ENCODE measurements at regions not wholly inside any gene's neighbourhood (a gene's known extent, or its start where the extent isn't known, plus 50 kb on each side); places are given as distances from the start of the nearest gene placed in this dataset.

DNA sequence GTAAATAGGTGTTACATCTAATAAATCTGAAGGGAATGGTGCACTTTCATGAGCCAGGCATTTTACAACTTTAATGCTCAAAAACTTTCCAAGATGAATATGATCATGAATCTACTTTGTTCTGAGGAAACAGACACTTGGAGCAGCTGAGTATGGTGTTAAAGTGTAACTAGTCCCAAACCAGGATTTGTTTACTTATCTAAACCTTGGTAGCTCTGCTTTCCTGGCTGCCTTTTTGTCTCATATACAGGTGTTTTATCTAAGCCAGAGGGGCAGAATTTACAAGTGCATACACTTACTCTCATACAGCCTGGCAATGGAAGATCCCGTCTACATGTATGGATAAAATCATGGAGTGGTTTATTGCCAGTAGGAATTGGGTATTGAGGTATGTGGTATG is 171.5 kb downstream of the FAT3 start:
- no peaks in the 10 kb centered on the region for H3K9me2 ChIP-seq (ENCODE audit: insufficient read depth)
- H3K4me1 ChIP-seq (ENCODE audit: insufficient read depth) = no peaks in the 10 kb centered on the region
- no peaks in the 10 kb centered on the region for H3K9me3 ChIP-seq (ENCODE audit: low read depth)
- no peaks in the 10 kb centered on the region for H3F3A ChIP-seq (ENCODE audit: insufficient read depth)
- no peak overlapping the region for H2AFZ ChIP-seq
- no peak for TF ChIP-seq EZH2 (IDR thresholded peaks at IDR 0.05; ENCODE audit: insufficient read depth, poor library complexity, severe bottlenecking)
- no peak for TF ChIP-seq EZH2phosphoT487 (IDR thresholded peaks at IDR 0.05; ENCODE audit: insufficient read depth, low read depth)
- in situ Hi-C loops (cut with MboI) = no loop called here
- 29 to 57% methylated on average over 1 of the region's 1 CpG for WGBS, 2 experiments (ENCODE audit: low coverage in 1 of 2, low lambda C conversion rate in 2 of 2, missing lambda C conversion rate in 2 of 2)
- H3K27me3 ChIP-seq (replicated peaks; ENCODE audit: insufficient read depth) = peaks cover 27% of the 10 kb centered on the region
- DNase-seq = no peak
- no peak overlapping the region for H3K9ac ChIP-seq
- H4K20me1 ChIP-seq (ENCODE audit: insufficient read depth) = no peaks in the 10 kb centered on the region
- H3K4me3 ChIP-seq = no peak overlapping the region
- no peaks in the 10 kb centered on the region for H3K79me2 ChIP-seq (ENCODE audit: insufficient read depth)
- no peak overlapping the region for H3K27ac ChIP-seq
- H3K4me2 ChIP-seq (ENCODE audit: unreplicated experiment) = no peak overlapping the region
- no peaks in the 10 kb centered on the region for H3K36me3 ChIP-seq (ENCODE audit: low read depth)

DNA sequence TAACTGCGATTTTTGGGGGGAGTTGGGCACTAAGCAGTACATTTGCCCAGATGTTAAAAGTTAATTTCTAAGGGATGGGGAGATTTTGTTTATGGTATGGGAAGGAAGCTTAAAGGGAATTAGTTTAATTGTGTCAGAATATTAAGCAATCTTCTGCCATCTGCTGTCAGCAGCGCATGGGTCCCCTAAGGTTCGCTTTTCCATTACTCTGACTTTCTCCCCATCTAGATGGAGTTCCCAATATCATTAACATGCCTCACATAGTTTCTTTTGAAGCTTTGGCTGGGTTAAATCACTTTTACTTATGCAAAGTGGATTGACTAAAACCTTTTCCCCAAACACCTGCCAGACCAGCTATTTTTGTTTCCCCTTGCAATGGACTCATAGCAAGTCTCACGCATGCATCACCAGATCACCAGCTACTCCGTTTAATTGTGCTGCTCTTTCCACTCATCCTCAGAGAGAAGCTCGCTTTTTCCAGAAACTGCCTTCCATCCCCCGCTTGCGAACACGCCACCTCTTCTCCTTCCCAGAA is 172.7 kb downstream of the FAT3 start:
- 67% methylated on average over 9 of the region's 9 CpGs for WGBS, 2 experiments (ENCODE audit: low coverage in 1 of 2, low lambda C conversion rate in 2 of 2, missing lambda C conversion rate in 2 of 2)
- no peaks in the 10 kb centered on the region for H3K79me2 ChIP-seq (ENCODE audit: insufficient read depth)
- in situ Hi-C loops (cut with MboI) = no loop called here
- H3F3A ChIP-seq (ENCODE audit: insufficient read depth) = no peaks in the 10 kb centered on the region
- H3K27me3 ChIP-seq (replicated peaks; ENCODE audit: insufficient read depth) = peaks cover 16% of the 10 kb centered on the region
- H4K20me1 ChIP-seq (ENCODE audit: insufficient read depth) = no peaks in the 10 kb centered on the region
- no peaks in the 10 kb centered on the region for H3K9me2 ChIP-seq (ENCODE audit: insufficient read depth)
- H3K27ac ChIP-seq = no peak overlapping the region
- H3K4me3 ChIP-seq = no peak overlapping the region
- no peak overlapping the region for H2AFZ ChIP-seq
- TF ChIP-seq EZH2phosphoT487 (IDR thresholded peaks at IDR 0.05; ENCODE audit: insufficient read depth, low read depth) = no peak
- no peak for TF ChIP-seq EZH2 (IDR thresholded peaks at IDR 0.05; ENCODE audit: insufficient read depth, poor library complexity, severe bottlenecking)
- H3K4me1 ChIP-seq (ENCODE audit: insufficient read depth) = no peaks in the 10 kb centered on the region
- no peak overlapping the region for H3K4me2 ChIP-seq (ENCODE audit: unreplicated experiment)
- H3K9ac ChIP-seq = no peak overlapping the region
- no peaks in the 10 kb centered on the region for H3K9me3 ChIP-seq (ENCODE audit: low read depth)
- H3K36me3 ChIP-seq (ENCODE audit: low read depth) = no peaks in the 10 kb centered on the region
- DNase-seq = no peak

DNA sequence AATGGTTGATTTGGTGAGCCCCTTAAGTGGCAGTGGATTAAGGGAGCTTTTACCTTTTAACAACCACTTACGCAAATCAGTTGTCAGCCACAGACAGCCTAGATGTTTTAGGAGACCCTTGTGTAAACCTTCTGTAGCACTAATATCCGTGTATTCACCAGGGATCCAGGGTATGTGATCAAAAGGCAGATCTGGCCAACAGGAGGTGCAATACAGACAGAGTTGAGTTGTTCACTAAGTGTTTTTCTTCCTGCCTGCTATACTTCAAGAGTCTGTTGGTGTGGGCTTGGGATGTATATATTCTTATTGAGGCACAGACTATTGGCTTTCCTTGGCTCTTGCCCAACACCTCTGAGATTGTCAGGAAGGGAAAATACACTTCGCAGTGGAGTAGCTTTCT is 175.1 kb downstream of the FAT3 start:
- in situ Hi-C loops (cut with MboI) = no loop called here
- Histone ChIP-seq H3K9me3 (ENCODE audit: low read depth) (no peaks in the 10 kb centered on the region), H3K9me2 (ENCODE audit: insufficient read depth) (no peaks in the 10 kb centered on the region), H3K27me3 (replicated peaks; ENCODE audit: insufficient read depth) (peaks cover 11% of the 10 kb centered on the region; the same call in 1 of the 2 replicates), H3K9ac (no peak overlapping the region), H3K27ac (no peak overlapping the region), H4K20me1 (ENCODE audit: insufficient read depth) (no peaks in the 10 kb centered on the region), H3K4me3 (no peak overlapping the region), H3K36me3 (ENCODE audit: low read depth) (no peaks in the 10 kb centered on the region), H2AFZ (no peak overlapping the region), H3K79me2 (ENCODE audit: insufficient read depth) (no peaks in the 10 kb centered on the region), H3F3A (ENCODE audit: insufficient read depth) (no peaks in the 10 kb centered on the region), H3K4me2 (ENCODE audit: unreplicated experiment) (no peak overlapping the region), H3K4me1 (ENCODE audit: insufficient read depth) (no peaks in the 10 kb centered on the region)
- TF ChIP-seq EZH2phosphoT487 (IDR thresholded peaks at IDR 0.05; ENCODE audit: insufficient read depth, low read depth) (no peak), EZH2 (IDR thresholded peaks at IDR 0.05; ENCODE audit: insufficient read depth, poor library complexity, severe bottlenecking) (no peak)
- DNase-seq = no peak
- WGBS, 2 experiments (ENCODE audit: low coverage in 1 of 2, low lambda C conversion rate in 2 of 2, missing lambda C conversion rate in 2 of 2) = 65 to 73% methylated on average over 3 of the region's 3 CpGs

DNA sequence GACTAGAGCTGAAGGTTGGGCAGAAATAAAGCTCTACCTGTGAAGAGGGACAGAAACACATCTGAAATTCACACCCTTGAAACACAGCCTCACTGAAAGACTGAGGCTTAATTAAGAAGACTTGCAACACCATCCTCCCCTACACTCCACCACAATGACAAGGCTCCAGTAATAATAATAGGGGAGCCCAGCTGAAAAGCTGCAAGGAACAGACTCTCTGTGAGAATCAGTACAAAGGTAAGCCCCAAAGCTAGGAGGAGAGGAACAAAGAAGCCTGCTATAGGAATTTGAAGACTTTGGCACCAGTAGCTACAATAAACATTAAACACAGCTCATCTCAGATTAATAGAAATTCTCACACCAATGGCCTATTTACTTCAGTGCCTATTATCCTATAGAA is 176.9 kb downstream of the FAT3 start:
- Histone ChIP-seq H3K9ac (no peak overlapping the region), H3K4me1 (ENCODE audit: insufficient read depth) (no peaks in the 10 kb centered on the region), H3K27me3 (replicated peaks; ENCODE audit: insufficient read depth) (0 out of 2 replicates have a peak, but pooled peaks cover 5% of the 10 kb centered on the region), H3F3A (ENCODE audit: insufficient read depth) (no peaks in the 10 kb centered on the region), H2AFZ (no peak overlapping the region), H3K4me3 (no peak overlapping the region), H3K36me3 (ENCODE audit: low read depth) (no peaks in the 10 kb centered on the region), H4K20me1 (ENCODE audit: insufficient read depth) (no peaks in the 10 kb centered on the region), H3K27ac (no peak overlapping the region), H3K9me2 (ENCODE audit: insufficient read depth) (no peaks in the 10 kb centered on the region), H3K79me2 (ENCODE audit: insufficient read depth) (no peaks in the 10 kb centered on the region), H3K4me2 (ENCODE audit: unreplicated experiment) (no peak overlapping the region), H3K9me3 (ENCODE audit: low read depth) (no peaks in the 10 kb centered on the region)
- DNase-seq = no peak
- in situ Hi-C loops (cut with MboI) = no loop called here
- no peak for TF ChIP-seq EZH2phosphoT487 (IDR thresholded peaks at IDR 0.05; ENCODE audit: insufficient read depth, low read depth)
- TF ChIP-seq EZH2 (IDR thresholded peaks at IDR 0.05; ENCODE audit: insufficient read depth, poor library complexity, severe bottlenecking) = no peak

GRCh38 chr11:92406472-92406871 is 181.9 kb downstream of the FAT3 start:
- 23% methylated on average over 2 of the region's 2 CpGs for WGBS, 2 experiments (ENCODE audit: low coverage in 1 of 2, low lambda C conversion rate in 2 of 2, missing lambda C conversion rate in 2 of 2)
- H3K4me2 ChIP-seq (ENCODE audit: unreplicated experiment) = no peak overlapping the region
- no peak overlapping the region for H3K4me3 ChIP-seq
- H3F3A ChIP-seq (ENCODE audit: insufficient read depth) = no peaks in the 10 kb centered on the region
- no peaks in the 10 kb centered on the region for H4K20me1 ChIP-seq (ENCODE audit: insufficient read depth)
- no peaks in the 10 kb centered on the region for H3K79me2 ChIP-seq (ENCODE audit: insufficient read depth)
- no peaks in the 10 kb centered on the region for H3K9me2 ChIP-seq (ENCODE audit: insufficient read depth)
- H3K27me3 ChIP-seq (replicated peaks; ENCODE audit: insufficient read depth) = no peaks in the 10 kb centered on the region
- in situ Hi-C loops (cut with MboI) = no loop called here
- no peak overlapping the region for H2AFZ ChIP-seq
- H3K27ac ChIP-seq = no peak overlapping the region
- no peaks in the 10 kb centered on the region for H3K36me3 ChIP-seq (ENCODE audit: low read depth)
- H3K9ac ChIP-seq = no peak overlapping the region
- TF ChIP-seq EZH2 (IDR thresholded peaks at IDR 0.05; ENCODE audit: insufficient read depth, poor library complexity, severe bottlenecking) (no peak), EZH2phosphoT487 (IDR thresholded peaks at IDR 0.05; ENCODE audit: insufficient read depth, low read depth) (no peak)
- H3K4me1 ChIP-seq (ENCODE audit: insufficient read depth) = no peaks in the 10 kb centered on the region
- H3K9me3 ChIP-seq (ENCODE audit: low read depth) = no peaks in the 10 kb centered on the region
- no peak for DNase-seq

Data from GM23248 (cell line).